Lower leg skin (tissue), 4 donors: ENCODE measurements at regions not wholly inside any gene's neighbourhood (a gene's known extent, or its start where the extent isn't known, plus 50 kb on each side); places are given as distances from the start of the nearest gene placed in this dataset.

ENCODE experiments used
- DNase-seq, 2 donors: peaks; one replicate each; pipeline ENCODE4 v3.0.0-alpha.2; 2019; ENCODE audit warnings: low spot score in 2 of 2
- H3K4me3 ChIP-seq: fragments of 200-600 bp; sonication (generic); 2 replicates; pipeline ENCODE4 v1.5.1; 2017; ENCODE audit warnings: mild to moderate bottlenecking, low read depth; ENCODE audit not compliant: poor library complexity, severe bottlenecking
- POLR2A ChIP-seq, 2 donors: fragments of 450-650 bp; IDR thresholded peaks; one replicate each; pipeline ENCODE4 v1.6.1; 2016 to 2017; ENCODE audit warnings: antibody characterized with exemption in 2 of 2, mild to moderate bottlenecking in 1 of 2, moderate library complexity in 1 of 2
- WGBS, 2 donors: methylation state at CpG; one replicate each; pipeline ENCODE4 v1.1.5; 2018; 5-methylcytosine and 5-hydroxymethylcytosine counted together
- intact Hi-C: fragments of 100-400 bp; cut with DNase I; formaldehyde crosslinking; loops from one replicate; pipeline ENCODE4 v1.15.0; 2023; ENCODE audit warnings: low total_unique reads
- TF ChIP-seq, protein P1 (sequence below), 3 donors: fragments of 450-650 bp; IDR thresholded peaks; one replicate each; pipeline ENCODE4 v1.5.1; 2016; ENCODE audit warnings: antibody characterized with exemption in 3 of 3, mild to moderate bottlenecking in 3 of 3, moderate library complexity in 2 of 3

GRCh38 chr13:89150362-89150761 lies 1479.2 kb downstream of the SLITRK5 start:
- H3K4me3 ChIP-seq = no peak overlapping the region
- intact Hi-C loops = no loop called here
- no peak for DNase-seq
- TF ChIP-seq POLR2A (IDR thresholded peaks at IDR 0.05) = no peak
- TF ChIP-seq, protein P1, sequence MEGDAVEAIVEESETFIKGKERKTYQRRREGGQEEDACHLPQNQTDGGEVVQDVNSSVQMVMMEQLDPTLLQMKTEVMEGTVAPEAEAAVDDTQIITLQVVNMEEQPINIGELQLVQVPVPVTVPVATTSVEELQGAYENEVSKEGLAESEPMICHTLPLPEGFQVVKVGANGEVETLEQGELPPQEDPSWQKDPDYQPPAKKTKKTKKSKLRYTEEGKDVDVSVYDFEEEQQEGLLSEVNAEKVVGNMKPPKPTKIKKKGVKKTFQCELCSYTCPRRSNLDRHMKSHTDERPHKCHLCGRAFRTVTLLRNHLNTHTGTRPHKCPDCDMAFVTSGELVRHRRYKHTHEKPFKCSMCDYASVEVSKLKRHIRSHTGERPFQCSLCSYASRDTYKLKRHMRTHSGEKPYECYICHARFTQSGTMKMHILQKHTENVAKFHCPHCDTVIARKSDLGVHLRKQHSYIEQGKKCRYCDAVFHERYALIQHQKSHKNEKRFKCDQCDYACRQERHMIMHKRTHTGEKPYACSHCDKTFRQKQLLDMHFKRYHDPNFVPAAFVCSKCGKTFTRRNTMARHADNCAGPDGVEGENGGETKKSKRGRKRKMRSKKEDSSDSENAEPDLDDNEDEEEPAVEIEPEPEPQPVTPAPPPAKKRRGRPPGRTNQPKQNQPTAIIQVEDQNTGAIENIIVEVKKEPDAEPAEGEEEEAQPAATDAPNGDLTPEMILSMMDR (IDR thresholded peaks at IDR 0.05) = no peak

GRCh38 chr13:89153941-89154340 lies 1482.8 kb downstream of the SLITRK5 start:
- intact Hi-C loops = no loop called here
- no peak overlapping the region for H3K4me3 ChIP-seq
- no peak for TF ChIP-seq POLR2A (IDR thresholded peaks at IDR 0.05)
- TF ChIP-seq, protein P1 (IDR thresholded peaks at IDR 0.05) = no peak
- 90 to 94% methylated on average over 5 of the region's 5 CpGs for WGBS, 2 donors
- DNase-seq = no peak

DNA sequence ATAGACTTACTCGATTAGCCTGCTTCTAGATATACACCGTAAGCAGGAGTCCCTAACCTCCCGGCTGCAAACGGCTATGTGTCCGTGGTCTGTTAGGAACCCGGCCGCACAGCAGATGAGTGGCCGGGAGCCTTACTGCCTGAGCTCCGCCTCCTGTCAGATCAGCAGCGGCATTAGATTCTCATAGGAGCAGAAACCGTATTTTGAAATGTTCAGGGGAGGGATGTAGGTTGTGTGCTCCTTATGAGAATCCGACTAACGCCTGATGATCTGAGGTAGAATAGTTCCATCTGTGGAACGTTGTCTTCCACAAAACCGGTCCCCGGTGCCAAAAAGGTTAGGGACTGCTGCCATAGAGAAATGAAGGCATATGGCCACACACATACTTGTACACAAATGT lies 1491.9 kb downstream of the SLITRK5 start:
- intact Hi-C loops = no loop called here
- 91 to 92% methylated on average over 16 of the region's 16 CpGs for WGBS, 2 donors

DNA sequence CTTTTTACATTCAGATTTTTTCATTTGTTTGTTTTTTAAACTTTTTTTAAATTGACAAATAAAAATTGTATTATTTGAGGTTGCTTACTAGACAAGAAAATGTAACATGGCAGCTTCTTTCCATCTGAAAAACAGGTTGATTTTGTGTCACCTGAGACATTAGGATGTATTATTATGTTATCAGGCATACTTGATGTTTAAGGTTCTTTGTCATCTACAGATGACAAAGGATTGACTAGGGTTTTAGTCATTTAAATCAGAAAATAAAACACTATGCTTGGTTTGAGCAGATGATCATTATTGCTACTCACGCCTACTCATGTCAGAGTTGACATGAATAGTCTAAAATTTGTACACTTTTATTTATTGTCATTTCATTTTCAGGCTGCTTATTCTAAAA lies 1494.5 kb downstream of the SLITRK5 start:
- TF ChIP-seq, protein P1 (IDR thresholded peaks at IDR 0.05) = no peak
- no peak for TF ChIP-seq POLR2A (IDR thresholded peaks at IDR 0.05)
- no peak overlapping the region for H3K4me3 ChIP-seq
- no peak for DNase-seq
- 80 to 81% methylated on average over 1 of the region's 1 CpG for WGBS, 2 donors
- intact Hi-C loops = no loop called here

More for the DNA sequence above, 1491.9 kb downstream of the SLITRK5 start:
- TF ChIP-seq POLR2A (IDR thresholded peaks at IDR 0.05) = no peak
- TF ChIP-seq, protein P1 (IDR thresholded peaks at IDR 0.05) = no peak
- DNase-seq = no peak
- H3K4me3 ChIP-seq = no peak overlapping the region

DNA sequence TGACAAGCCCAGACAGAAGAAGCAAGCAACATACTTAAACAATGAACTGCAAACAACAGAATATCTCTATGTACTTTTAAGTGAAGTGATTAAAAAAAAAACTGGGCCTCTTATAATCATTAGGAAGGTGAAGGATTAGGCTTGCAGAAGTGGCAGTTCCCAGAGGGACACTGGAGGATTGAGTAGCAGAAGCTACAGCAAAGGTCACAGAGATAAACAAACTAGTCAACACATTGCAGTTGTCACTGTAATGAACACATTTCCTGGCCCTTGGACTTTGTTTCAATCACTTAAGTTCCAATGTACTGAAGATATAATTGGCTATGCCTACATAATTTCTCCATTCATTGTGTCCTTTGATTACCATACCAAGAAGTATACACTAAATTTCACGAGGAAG lies 1498.8 kb downstream of the SLITRK5 start:
- TF ChIP-seq, protein P1 (IDR thresholded peaks at IDR 0.05) = no peak
- TF ChIP-seq POLR2A (IDR thresholded peaks at IDR 0.05) = no peak
- DNase-seq = no peak
- H3K4me3 ChIP-seq = no peak overlapping the region
- 77 to 89% methylated on average over 1 of the region's 1 CpG for WGBS, 2 donors
- intact Hi-C loops = no loop called here

DNA sequence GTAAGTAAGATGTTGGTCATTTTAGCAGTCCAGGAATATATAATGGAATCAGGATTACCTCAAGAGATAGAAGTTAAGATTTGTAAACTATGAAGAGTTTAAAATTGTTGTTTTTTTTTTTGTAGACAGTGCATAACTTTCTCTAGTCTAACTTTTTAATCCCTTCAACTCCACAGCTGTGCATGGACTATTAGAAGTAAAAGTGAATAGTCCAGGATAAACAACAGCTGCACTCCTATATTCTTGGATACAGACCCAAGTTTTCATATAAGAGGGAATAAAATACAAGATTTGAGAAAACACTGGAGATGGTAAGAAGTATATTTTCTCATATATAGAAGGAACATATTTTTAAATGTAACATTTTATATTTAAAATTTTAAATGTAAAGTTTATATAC lies 1509.9 kb downstream of the SLITRK5 start:
- no peak for TF ChIP-seq POLR2A (IDR thresholded peaks at IDR 0.05)
- TF ChIP-seq, protein P1 (IDR thresholded peaks at IDR 0.05) = no peak
- H3K4me3 ChIP-seq = no peak overlapping the region
- DNase-seq = no peak
- intact Hi-C loops = no loop called here
